Glutamatergic neuron (in vitro differentiated cells): ENCODE measurements at regions not wholly inside any gene's neighbourhood (a gene's known extent, or its start where the extent isn't known, plus 50 kb on each side); places are given as distances from the start of the nearest gene placed in this dataset.

ENCODE experiments used
- DNase-seq: peaks from one replicate; pipeline ENCODE4 v3.0.0; 2022
- H3K27ac Mint-ChIP-seq: one replicate; pipeline ENCODE4 v1.8.0; 2020; ENCODE audit warnings: mild to moderate bottlenecking, mixed read lengths, inconsistent platforms; ENCODE audit not compliant: unreplicated experiment
- H3K27me3 Mint-ChIP-seq: one replicate; pipeline ENCODE4 v1.8.0; 2020; ENCODE audit warnings: mild to moderate bottlenecking, moderate library complexity, mixed read lengths, inconsistent platforms; ENCODE audit not compliant: unreplicated experiment
- H3K36me3 Mint-ChIP-seq: one replicate; pipeline ENCODE4 v1.8.0; 2020; ENCODE audit warnings: mild to moderate bottlenecking, mixed read lengths, inconsistent platforms; ENCODE audit not compliant: unreplicated experiment
- H3K4me1 Mint-ChIP-seq: one replicate; pipeline ENCODE4 v1.8.0; 2020; ENCODE audit warnings: mild to moderate bottlenecking, low read depth, mixed read lengths, inconsistent platforms; ENCODE audit not compliant: unreplicated experiment
- H3K4me3 Mint-ChIP-seq: one replicate; pipeline ENCODE4 v1.8.0; 2020; ENCODE audit warnings: mild to moderate bottlenecking, mixed read lengths, inconsistent platforms; ENCODE audit not compliant: unreplicated experiment
- H3K9me3 Mint-ChIP-seq: one replicate; pipeline ENCODE4 v1.8.0; 2020; ENCODE audit warnings: mild to moderate bottlenecking, moderate library complexity, mixed read lengths, inconsistent platforms; ENCODE audit not compliant: unreplicated experiment
- TF ChIP-seq, protein P1 (sequence below): fragments of 200-600 bp; sonication (generic); IDR thresholded peaks from one replicate; pipeline ENCODE4 v1.5.0; 2021; ENCODE audit not compliant: partially characterized antibody, unreplicated experiment

DNA sequence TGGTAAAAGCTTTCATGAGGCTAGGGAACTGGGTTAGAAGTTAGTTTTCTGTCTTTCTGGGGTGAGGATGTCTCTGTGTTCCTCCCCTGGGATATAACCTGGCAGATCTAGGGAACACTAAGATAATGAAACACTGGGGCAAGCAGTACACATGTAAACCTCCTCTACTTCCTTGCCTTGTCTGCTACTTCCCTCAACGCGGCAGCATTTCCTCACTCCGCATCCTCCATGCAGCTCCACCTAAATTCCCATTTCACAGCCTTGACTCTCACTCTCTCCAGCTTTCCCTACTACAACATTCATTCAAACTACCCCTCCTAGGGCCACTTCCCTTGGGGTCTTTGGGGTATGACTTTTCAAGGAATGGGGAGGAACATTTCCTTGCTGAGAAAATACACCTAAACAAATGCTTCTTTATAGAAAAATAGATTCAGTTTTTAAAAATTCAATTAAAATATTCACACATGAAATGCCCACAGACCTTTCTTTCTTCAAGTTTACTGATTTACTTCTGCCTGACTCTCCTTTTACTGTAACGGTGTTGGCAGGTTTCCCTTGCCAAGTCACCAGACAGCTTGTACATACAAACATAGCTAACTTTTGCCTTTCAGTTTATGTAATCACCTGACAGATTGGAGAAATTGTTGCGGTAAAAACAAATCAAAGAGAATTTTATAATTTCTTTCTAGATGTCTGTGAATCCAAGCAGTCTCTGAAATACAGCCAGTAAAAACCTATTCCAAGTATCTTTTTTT is 90.1 kb downstream of the TNFSF18 start:
- no peak overlapping the region for H3K27ac Mint-ChIP-seq
- TF ChIP-seq, protein P1, sequence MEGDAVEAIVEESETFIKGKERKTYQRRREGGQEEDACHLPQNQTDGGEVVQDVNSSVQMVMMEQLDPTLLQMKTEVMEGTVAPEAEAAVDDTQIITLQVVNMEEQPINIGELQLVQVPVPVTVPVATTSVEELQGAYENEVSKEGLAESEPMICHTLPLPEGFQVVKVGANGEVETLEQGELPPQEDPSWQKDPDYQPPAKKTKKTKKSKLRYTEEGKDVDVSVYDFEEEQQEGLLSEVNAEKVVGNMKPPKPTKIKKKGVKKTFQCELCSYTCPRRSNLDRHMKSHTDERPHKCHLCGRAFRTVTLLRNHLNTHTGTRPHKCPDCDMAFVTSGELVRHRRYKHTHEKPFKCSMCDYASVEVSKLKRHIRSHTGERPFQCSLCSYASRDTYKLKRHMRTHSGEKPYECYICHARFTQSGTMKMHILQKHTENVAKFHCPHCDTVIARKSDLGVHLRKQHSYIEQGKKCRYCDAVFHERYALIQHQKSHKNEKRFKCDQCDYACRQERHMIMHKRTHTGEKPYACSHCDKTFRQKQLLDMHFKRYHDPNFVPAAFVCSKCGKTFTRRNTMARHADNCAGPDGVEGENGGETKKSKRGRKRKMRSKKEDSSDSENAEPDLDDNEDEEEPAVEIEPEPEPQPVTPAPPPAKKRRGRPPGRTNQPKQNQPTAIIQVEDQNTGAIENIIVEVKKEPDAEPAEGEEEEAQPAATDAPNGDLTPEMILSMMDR: no peak
- H3K9me3 Mint-ChIP-seq: no peaks in the 10 kb centered on the region
- no peaks in the 10 kb centered on the region for H3K36me3 Mint-ChIP-seq
- no peak for DNase-seq
- H3K27me3 Mint-ChIP-seq: peaks cover 2% of the 10 kb centered on the region
- H3K4me3 Mint-ChIP-seq: no peak overlapping the region
- H3K4me1 Mint-ChIP-seq: peaks cover 3% of the 10 kb centered on the region

DNA sequence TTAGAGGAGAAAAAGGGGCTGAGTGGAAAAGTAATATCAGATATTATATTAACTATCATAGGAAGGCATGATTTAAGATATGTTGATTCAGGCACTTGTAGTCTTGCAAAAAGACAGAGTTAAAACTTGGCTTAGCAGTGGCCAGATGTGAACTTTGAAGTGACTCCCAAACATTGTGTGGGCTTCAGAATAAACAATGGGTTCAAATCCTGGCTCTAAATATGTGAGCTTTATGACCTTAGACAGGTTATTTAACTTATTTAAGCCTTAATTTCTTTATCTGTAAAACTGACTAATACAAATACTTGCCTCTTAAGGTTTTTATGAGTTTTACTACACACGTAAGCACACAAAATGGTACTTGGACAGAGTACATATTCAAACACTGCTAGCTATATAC is 85.9 kb downstream of the TNFSF18 start:
- no peaks in the 10 kb centered on the region for H3K9me3 Mint-ChIP-seq
- TF ChIP-seq, protein P1: no peak
- no peak for DNase-seq
- H3K4me3 Mint-ChIP-seq: no peak overlapping the region
- no peak overlapping the region for H3K27ac Mint-ChIP-seq
- H3K36me3 Mint-ChIP-seq: no peaks in the 10 kb centered on the region
- H3K27me3 Mint-ChIP-seq: peaks cover 2% of the 10 kb centered on the region
- no peaks in the 10 kb centered on the region for H3K4me1 Mint-ChIP-seq

DNA sequence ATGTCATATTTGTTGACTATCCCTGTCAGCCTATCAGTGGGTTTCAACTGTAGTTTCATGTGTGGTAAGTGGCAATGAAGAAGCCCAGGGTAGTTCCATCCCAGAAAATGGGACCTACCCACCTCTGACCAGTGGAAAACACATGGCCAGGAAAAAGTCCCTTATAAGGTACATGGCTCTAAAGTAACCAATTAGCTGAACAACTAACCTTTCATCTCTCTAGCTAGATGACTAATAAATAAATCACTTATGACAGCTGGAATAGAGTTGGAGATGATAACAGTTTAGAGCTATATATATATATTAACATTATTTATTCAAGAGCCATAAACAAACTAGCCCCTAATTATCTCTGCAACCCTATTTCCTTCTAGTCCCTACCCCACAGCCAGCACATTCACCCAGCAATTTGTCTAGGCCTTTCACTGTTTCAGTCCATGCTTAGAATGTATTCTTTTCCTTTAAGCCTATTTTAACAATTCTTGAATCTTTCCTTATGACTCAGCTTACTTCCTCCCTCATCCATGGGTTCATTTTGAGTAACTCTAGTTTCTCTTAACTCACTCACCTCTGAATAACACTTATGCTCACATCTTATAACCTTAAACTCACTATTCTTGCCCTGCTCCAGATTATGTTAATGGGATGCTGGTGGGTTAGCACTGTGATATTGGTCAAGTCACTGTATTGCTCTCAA is 83.7 kb downstream of the TNFSF18 start:
- Mint-ChIP-seq H3K4me1 (no peaks in the 10 kb centered on the region), H3K36me3 (no peaks in the 10 kb centered on the region), H3K4me3 (no peak overlapping the region), H3K27ac (no peak overlapping the region), H3K9me3 (no peaks in the 10 kb centered on the region), H3K27me3 (no peaks in the 10 kb centered on the region)
- TF ChIP-seq, protein P1: no peak
- DNase-seq: no peak

DNA sequence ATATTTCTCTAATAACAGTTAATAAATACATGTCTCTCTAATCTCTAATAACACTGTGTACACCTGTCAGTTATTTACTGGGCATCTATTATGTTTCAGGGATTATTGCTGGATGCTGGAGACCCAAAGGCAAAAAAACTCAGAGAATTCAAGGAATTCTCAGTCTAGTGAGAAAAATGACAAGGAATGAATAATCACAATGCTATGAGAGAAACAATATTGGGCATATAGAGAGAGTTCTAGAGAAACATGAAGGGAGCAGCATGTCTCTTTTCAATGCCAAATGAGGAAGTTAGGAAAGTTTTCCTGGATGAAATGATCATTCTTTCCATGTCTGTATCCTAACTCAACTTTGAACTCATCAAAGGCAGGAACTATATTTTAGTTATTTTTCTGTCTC is 82.8 kb downstream of the TNFSF18 start:
- no peak for DNase-seq
- Mint-ChIP-seq H3K4me3 (no peak overlapping the region), H3K27ac (no peak overlapping the region), H3K9me3 (no peaks in the 10 kb centered on the region), H3K4me1 (no peaks in the 10 kb centered on the region), H3K27me3 (no peaks in the 10 kb centered on the region), H3K36me3 (no peaks in the 10 kb centered on the region)
- TF ChIP-seq, protein P1: no peak

DNA sequence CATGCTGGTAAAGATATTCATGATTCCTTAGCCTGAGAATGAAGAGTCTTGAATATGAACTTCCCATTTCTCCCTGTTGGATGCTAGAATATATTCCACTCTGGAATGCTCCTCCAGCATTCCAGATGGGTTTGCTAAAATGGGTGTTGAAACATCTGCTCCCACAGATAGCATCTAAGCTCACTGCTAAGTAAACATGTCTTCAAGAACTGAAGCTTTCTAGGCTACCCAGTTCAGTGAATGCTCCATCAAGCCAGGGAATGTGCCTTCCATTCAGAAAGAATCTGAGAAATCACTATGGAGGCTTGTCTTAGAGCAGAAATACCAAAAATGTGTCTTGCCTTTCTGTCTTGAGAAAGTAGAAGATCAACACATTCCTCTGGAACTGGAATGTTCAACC is 81.1 kb downstream of the TNFSF18 start:
- H3K27ac Mint-ChIP-seq: no peak overlapping the region

More for the DNA sequence above, 81.1 kb downstream of the TNFSF18 start:
- Mint-ChIP-seq H3K4me3 (no peak overlapping the region), H3K4me1 (no peaks in the 10 kb centered on the region), H3K36me3 (no peaks in the 10 kb centered on the region), H3K27me3 (no peaks in the 10 kb centered on the region), H3K9me3 (no peaks in the 10 kb centered on the region)
- DNase-seq: no peak
- TF ChIP-seq, protein P1: no peak
